HUES64 (cell line): ENCODE measurements at regions not wholly inside any gene's neighbourhood (a gene's known extent, or its start where the extent isn't known, plus 50 kb on each side); places are given as distances from the start of the nearest gene placed in this dataset.
"Not testable (repeated sequence)": the region's sequence is repeated elsewhere in the genome, so short reads cannot be mapped to it uniquely, and the experiment has no call there.

ENCODE experiments used
- H3K27ac ChIP-seq: 2 replicates; pipeline ENCODE4 v1.7.0; 2013; ENCODE audit warnings: low read depth, low read length, inconsistent platforms
- H3K27me3 ChIP-seq: 2 replicates; pipeline ENCODE4 v1.6.1; 2013; ENCODE audit warnings: mild to moderate bottlenecking, low read length; ENCODE audit not compliant: insufficient read depth
- H3K36me3 ChIP-seq: 2 replicates; pipeline ENCODE4 v1.6.1; 2013; ENCODE audit warnings: mild to moderate bottlenecking, low read length; ENCODE audit not compliant: insufficient read depth
- H3K4me1 ChIP-seq: 2 replicates; pipeline ENCODE4 v1.6.1; 2013; ENCODE audit warnings: mild to moderate bottlenecking, low read length, moderate library complexity; ENCODE audit not compliant: insufficient read depth
- H3K4me3 ChIP-seq: 2 replicates; pipeline ENCODE4 v1.5.1; 2013; ENCODE audit warnings: mild to moderate bottlenecking, low read length, moderate library complexity
- H3K9ac ChIP-seq: 2 replicates; pipeline ENCODE4 v1.6.1; 2013; ENCODE audit warnings: mild to moderate bottlenecking, low read depth, low read length
- H3K9me3 ChIP-seq: 2 replicates; pipeline ENCODE4 v1.6.1; 2013; ENCODE audit warnings: low read depth, low read length; ENCODE audit not compliant: insufficient read depth
- WGBS: fragments of 150-250, 120-280 bp; methylation state at CpG from one replicate; pipeline ENCODE4 v1.1.7; 2013; ENCODE audit warnings: missing lambda C conversion rate; 5-methylcytosine and 5-hydroxymethylcytosine counted together

DNA sequence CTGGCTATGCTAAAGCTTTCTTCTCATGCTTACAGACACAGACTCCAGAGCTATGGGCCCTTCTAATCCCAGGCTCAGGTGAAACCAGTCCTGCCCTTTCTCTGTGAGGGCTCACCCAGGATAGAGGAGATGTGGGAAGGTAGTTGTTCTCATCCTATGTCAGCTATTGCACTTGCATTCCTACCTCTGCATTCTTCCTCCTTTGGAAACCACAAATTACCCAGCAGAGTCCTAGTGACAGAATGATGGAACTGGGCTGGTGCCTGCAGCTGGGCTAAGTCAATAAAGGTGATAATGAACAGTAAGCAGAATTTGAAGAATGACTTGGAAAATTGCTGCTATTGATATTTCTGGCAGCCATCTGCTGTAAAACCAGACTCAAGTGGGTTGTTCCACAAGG is 560.0 kb downstream of the TMEM135 start:
- H3K4me1 ChIP-seq, result no peaks in the 10 kb centered on the region
- H3K4me3 ChIP-seq, result no peak overlapping the region
- H3K9ac ChIP-seq, result no peak overlapping the region
- H3K9me3 ChIP-seq, result no peaks in the 10 kb centered on the region
- H3K36me3 ChIP-seq, result no peaks in the 10 kb centered on the region
- H3K27me3 ChIP-seq, result no peaks in the 10 kb centered on the region
- no peak overlapping the region for H3K27ac ChIP-seq

DNA sequence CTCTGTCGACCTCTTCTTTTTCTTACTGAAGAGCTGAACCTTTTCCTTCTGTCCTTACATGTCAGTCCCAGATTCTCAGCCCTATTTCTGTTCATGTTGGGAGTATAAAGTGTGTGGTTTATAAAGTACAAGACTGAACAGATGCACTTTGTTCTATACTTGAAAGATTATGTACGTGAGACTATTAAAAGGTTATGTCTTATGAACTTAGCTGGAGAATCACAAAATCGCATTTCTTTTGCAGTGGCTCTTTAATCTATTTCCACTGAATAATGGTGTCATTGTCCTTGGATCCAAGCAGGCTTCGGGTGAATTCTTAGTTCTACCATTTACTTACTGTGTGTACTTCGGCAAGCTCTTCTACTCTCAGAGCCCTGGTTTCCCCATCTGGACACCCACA is 558.4 kb downstream of the TMEM135 start:
- Histone ChIP-seq H3K27me3 (no peaks in the 10 kb centered on the region), H3K9ac (no peak overlapping the region), H3K4me1 (no peaks in the 10 kb centered on the region), H3K4me3 (no peak overlapping the region), H3K9me3 (no peaks in the 10 kb centered on the region), H3K36me3 (no peaks in the 10 kb centered on the region), H3K27ac (no peak overlapping the region)
- 91% methylated on average over 5 of the region's 5 CpGs for WGBS

DNA sequence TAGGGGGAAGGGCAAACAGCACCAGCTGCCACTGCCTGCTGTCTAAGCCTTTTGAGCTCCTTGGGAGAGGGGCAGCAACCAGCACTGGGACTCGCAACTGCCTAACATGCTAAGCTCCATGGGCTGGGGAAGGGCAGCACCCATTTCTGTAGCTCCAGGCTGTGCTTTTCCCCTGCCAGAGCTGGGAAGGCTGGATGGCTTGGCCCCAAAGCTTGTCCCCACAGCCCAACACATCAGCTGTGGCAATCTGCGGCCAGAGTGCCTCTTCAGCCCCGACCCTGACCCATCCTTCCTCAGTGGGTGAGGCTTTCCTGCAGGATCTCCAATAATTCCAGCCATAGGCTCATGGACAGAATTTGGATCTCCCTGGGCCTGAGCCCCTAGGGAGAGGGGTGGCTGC is 551.3 kb downstream of the TMEM135 start:
- 97% methylated on average over 3 of the region's 3 CpGs for WGBS
- H3K4me3 ChIP-seq, result no peak overlapping the region
- no peaks in the 10 kb centered on the region for H3K36me3 ChIP-seq
- H3K9me3 ChIP-seq, result peaks cover 3% of the 10 kb centered on the region; the same call in 1 of the 2 replicates
- no peaks in the 10 kb centered on the region for H3K27me3 ChIP-seq
- H3K9ac ChIP-seq, result no peak overlapping the region
- H3K4me1 ChIP-seq, result no peaks in the 10 kb centered on the region
- no peak overlapping the region for H3K27ac ChIP-seq

DNA sequence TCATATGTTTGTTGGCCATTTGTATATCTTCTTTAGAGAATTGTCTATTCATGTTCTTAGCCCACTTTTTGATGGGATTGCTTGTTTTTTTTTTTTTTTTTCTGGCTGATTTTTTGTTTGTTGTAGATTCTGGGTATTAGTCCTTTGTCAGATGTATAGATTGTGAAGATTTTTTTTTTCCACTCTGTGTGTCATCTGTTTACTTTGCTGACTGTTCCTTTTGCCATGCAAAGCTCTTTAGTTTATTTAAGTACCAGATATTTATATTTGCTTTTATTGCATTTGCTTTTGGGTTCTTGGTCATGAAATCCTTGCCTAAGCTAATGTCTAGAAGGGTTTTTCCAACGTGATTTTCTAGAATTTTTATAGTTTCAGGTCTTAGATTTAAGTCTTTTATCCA is 547.9 kb downstream of the TMEM135 start:
- not testable (repeated sequence) for H3K36me3 ChIP-seq, H3K9ac ChIP-seq, H3K27ac ChIP-seq, H3K4me3 ChIP-seq, H3K27me3 ChIP-seq, H3K9me3 ChIP-seq, H3K4me1 ChIP-seq
- WGBS, result 60% methylated on average over 1 of the region's 1 CpG

DNA sequence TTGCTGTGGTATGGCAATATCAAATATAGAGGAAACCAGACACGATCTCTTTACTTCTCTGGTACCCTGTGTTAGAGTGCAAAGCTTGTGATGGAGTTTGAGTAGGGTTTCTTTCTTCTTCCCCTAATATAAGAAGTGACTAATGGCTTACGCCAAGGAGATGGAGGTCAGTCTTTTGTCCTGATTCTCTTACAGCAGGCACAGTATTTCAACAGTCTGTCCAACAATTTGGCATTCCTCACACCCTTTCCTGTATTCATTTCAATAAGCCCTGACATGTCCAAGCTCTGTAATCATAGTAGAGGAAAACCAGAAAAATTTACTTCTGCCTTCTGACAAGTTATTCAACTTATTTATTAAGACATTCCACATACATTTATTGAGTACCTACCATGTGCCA is 546.2 kb downstream of the TMEM135 start:
- no peak overlapping the region for H3K9ac ChIP-seq
- H3K4me3 ChIP-seq, result no peak overlapping the region
- H3K9me3 ChIP-seq, result peaks cover 3% of the 10 kb centered on the region; the same call in 1 of the 2 replicates
- H3K36me3 ChIP-seq, result no peaks in the 10 kb centered on the region
- 100% methylated on average over 1 of the region's 2 CpGs for WGBS
- no peak overlapping the region for H3K27ac ChIP-seq
- no peaks in the 10 kb centered on the region for H3K27me3 ChIP-seq
- H3K4me1 ChIP-seq, result peaks cover 5% of the 10 kb centered on the region

DNA sequence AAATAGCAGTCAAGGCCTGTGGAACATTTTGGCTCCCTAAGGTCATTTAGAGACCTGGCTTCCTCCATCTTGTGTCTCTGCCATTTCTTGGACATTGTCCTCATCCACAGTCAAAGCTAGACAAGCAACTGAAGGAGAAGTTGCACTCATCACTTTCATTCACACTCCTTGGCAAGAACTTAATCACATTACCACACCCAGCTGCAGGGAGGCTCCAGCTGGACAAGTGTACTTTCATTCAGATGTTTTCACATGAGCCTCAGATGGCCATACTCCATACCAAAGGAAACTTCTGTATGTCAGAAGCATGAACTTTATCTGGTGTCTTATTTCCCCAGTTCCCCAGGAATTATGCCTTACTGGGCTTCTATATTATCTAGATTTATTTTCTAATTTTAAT is 537.4 kb downstream of the TMEM135 start:
- H3K4me1 ChIP-seq, result peaks cover 27% of the 10 kb centered on the region
- no peaks in the 10 kb centered on the region for H3K36me3 ChIP-seq
- H3K27me3 ChIP-seq, result no peaks in the 10 kb centered on the region
- no peaks in the 10 kb centered on the region for H3K9me3 ChIP-seq
- no peak overlapping the region for H3K4me3 ChIP-seq
- H3K27ac ChIP-seq, result no peak overlapping the region
- no peak overlapping the region for H3K9ac ChIP-seq

DNA sequence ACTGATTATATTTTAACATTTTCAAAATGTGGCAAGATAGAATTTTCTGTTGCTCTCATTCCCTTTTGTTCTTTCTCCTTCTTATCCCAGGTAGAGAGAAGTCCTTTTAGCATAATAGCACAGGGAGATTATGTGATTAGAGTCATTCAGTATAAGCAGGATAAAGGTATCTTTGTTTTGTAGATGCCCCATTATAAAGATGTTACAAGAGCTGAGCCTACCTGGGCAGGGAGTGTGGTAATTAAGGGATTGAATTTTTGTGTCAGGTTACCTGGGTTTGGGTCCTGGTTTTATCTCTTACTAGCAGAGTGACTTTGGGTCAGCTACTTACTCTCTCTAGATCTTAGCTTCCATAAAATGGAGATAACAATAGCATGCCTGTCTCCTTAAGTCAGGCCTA is 536.5 kb downstream of the TMEM135 start:
- H3K4me3 ChIP-seq, result no peak overlapping the region

DNA sequence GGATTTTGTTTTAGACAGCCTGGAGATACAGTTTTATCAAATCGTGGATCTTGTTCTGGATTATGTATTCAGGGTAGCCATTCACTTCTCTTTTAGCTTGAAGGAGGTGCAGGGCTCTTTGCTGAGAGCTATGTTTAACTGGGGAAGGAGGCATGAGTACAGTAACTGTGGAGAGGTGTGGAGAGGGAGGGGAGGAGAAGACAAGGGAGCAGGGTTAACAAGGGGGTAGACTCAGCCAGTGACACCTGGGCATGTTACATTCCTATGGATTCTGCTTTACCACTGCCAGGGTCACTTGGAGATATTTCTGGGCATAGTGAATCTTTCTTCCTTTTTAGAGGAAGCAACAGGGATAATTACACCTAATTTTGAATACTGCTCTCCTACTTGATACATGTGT is 536.0 kb downstream of the TMEM135 start:
- Histone ChIP-seq H3K36me3 (no peaks in the 10 kb centered on the region), H3K9me3 (no peaks in the 10 kb centered on the region), H3K9ac (no peak overlapping the region), H3K27me3 (no peaks in the 10 kb centered on the region), H3K4me1 (peaks cover 22% of the 10 kb centered on the region; the same call in 1 of the 2 replicates), H3K27ac (no peak overlapping the region; the same call in 1 of the 2 replicates), H3K4me3 (no peak overlapping the region)
- 88% methylated on average over 1 of the region's 1 CpG for WGBS

More for the DNA sequence above, 536.5 kb downstream of the TMEM135 start:
- Histone ChIP-seq H3K4me1 (peaks cover 23% of the 10 kb centered on the region), H3K27me3 (no peaks in the 10 kb centered on the region), H3K9me3 (no peaks in the 10 kb centered on the region), H3K9ac (no peak overlapping the region), H3K36me3 (no peaks in the 10 kb centered on the region), H3K27ac (no peak overlapping the region)

DNA sequence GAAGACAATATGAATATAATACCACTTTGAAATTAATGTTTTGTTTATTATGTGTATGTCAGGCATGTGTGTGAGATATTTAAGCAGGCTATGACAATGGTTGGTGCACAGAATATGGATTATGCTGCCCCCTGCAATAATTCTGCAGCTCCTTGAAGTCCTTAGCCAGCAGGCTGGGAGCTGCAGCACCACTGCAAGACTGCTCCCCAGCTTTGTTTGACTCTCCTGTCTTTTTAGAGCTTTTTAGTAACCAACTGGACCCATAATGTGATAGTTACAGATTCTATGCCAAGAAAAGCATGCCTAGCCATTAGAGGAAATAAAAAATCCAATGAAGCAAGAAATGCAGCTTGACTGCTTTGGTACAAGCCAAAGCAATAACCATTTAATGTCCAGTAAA is 535.1 kb downstream of the TMEM135 start:
- no peaks in the 10 kb centered on the region for H3K36me3 ChIP-seq
- no peak overlapping the region for H3K4me3 ChIP-seq
- no peaks in the 10 kb centered on the region for H3K9me3 ChIP-seq
- H3K27me3 ChIP-seq, result no peaks in the 10 kb centered on the region
- no peak overlapping the region for H3K9ac ChIP-seq
- H3K4me1 ChIP-seq, result peaks cover 22% of the 10 kb centered on the region; the same call in 1 of the 2 replicates
- H3K27ac ChIP-seq, result no peak overlapping the region

DNA sequence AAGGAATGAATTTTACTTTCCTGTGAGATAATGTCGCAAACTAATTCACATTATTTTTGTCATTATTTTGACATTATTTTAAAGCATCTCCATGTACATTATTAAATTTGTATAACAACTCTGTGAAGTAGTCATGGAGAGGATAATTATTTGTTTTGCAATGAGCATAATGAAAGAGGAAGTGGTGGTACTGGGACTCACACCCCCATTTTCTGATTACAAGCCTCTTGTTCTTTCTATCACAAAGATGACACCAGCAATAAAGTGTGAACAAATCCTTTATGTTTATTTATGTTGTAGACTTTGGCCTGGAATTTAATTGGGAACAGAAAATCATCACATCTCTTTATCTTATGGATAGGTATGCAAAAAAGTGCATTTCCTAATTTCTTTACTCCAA is 522.6 kb downstream of the TMEM135 start:
- Histone ChIP-seq H3K36me3 (no peaks in the 10 kb centered on the region), H3K27ac (no peak overlapping the region), H3K27me3 (no peaks in the 10 kb centered on the region), H3K4me1 (no peaks in the 10 kb centered on the region), H3K9ac (no peak overlapping the region), H3K4me3 (no peak overlapping the region), H3K9me3 (no peaks in the 10 kb centered on the region)
- WGBS, result no CpG with 5 or more reads among the region's 1 CpG

DNA sequence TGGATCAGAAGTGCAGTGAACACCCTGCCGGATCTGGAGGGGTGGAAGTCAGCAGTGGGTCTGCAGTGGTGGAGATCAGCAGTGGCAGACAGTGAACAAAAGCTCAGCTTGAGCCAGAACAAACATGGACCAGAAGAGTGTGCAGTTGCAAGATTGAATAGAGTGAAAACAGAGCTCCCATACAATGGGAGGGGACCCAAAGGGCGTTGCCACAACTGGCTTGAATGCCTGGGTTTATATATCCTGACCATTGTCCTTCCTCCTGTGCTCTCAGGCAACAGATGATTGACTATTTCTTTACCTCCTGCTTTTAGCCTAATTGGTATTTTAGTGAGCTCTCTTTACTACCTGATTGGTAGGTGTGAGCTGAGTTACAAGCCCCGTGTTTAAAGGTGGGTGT is 522.1 kb downstream of the TMEM135 start:
- WGBS, result 94% methylated on average over 3 of the region's 3 CpGs
- not testable (repeated sequence) for H3K9ac ChIP-seq

DNA sequence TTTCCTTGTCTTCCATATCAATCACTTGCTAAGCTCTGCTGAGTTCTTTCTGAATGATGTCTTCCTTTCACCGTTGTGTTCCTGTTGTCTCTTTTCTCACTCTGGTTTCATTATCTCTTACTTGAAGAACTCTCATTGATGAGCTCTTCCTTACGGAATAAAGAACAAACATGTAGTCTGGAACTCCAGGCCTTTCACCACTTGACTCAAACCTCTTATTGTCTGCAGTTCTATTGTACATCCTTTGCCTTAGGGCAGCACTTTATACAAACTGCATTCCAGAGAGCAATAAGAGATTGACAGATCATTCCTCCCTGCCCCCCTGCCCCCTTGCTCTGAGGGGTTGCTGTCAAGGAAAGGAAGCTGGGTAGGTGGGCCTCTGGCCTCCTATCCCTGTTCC is 517.4 kb downstream of the TMEM135 start:
- Histone ChIP-seq H3K27ac (no peak overlapping the region), H3K4me1 (no peaks in the 10 kb centered on the region), H3K4me3 (no peak overlapping the region), H3K9ac (no peak overlapping the region), H3K9me3 (no peaks in the 10 kb centered on the region), H3K36me3 (no peaks in the 10 kb centered on the region), H3K27me3 (no peaks in the 10 kb centered on the region)
- WGBS, result 88% methylated on average over 2 of the region's 2 CpGs

More for the DNA sequence above, 522.1 kb downstream of the TMEM135 start:
- H3K4me1 ChIP-seq, H3K27ac ChIP-seq, H3K36me3 ChIP-seq, H3K9me3 ChIP-seq, H3K4me3 ChIP-seq, H3K27me3 ChIP-seq: not testable (repeated sequence)
